Body of pancreas (tissue), 4 donors: ENCODE measurements at regions not wholly inside any gene's neighbourhood (a gene's known extent, or its start where the extent isn't known, plus 50 kb on each side); places are given as distances from the start of the nearest gene placed in this dataset.

Experiments
- POLR2A ChIP-seq, 3 donors: fragments of 450-650 bp; IDR thresholded peaks; one replicate each; pipeline ENCODE4 v1.6.1; 2016; ENCODE audit warnings: antibody characterized with exemption in 3 of 3, mild to moderate bottlenecking in 2 of 3
- TF ChIP-seq, protein P1 (sequence below), 7 experiments: fragments of 450-650 bp in 4 of 7; fragments of 200-600 bp in 3 of 7; sonication (generic) in 3 of 7; IDR thresholded peaks; one replicate each; pipeline ENCODE4 v1.5.1; 2016 to 2019; ENCODE audit warnings: antibody characterized with exemption in 7 of 7

DNA sequence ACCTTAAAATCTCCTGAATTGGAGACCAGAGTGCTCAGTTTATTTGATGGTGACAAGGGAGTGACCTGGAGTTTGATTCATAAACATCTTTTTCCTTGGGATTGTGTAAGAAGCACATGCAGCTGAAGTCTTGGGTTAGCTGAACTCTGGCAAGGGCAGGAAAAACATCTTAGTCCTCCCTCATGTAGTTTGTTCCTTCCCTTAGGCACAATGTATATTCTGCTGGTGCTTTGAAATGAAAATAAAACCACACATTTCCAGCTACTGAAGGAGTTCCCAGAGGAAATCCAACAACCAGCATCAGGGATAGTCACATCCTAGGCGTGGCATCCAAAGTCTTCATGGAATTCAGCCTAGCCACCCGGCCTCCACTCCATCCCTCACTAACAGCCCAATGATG lies 95.2 kb upstream of the PAPPA start:
- TF ChIP-seq, protein P1, sequence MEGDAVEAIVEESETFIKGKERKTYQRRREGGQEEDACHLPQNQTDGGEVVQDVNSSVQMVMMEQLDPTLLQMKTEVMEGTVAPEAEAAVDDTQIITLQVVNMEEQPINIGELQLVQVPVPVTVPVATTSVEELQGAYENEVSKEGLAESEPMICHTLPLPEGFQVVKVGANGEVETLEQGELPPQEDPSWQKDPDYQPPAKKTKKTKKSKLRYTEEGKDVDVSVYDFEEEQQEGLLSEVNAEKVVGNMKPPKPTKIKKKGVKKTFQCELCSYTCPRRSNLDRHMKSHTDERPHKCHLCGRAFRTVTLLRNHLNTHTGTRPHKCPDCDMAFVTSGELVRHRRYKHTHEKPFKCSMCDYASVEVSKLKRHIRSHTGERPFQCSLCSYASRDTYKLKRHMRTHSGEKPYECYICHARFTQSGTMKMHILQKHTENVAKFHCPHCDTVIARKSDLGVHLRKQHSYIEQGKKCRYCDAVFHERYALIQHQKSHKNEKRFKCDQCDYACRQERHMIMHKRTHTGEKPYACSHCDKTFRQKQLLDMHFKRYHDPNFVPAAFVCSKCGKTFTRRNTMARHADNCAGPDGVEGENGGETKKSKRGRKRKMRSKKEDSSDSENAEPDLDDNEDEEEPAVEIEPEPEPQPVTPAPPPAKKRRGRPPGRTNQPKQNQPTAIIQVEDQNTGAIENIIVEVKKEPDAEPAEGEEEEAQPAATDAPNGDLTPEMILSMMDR (IDR thresholded peaks at IDR 0.05): no peak
- TF ChIP-seq POLR2A (IDR thresholded peaks at IDR 0.05): no peak
